Stimulated activated CD8-positive, alpha-beta memory T cell treated with anti-CD3 and anti-CD28 coated beads, Interleukin-7, amount 100 ng/mL, for 1 hour (primary cell): ENCODE measurements at regions not wholly inside any gene's neighbourhood (a gene's known extent, or its start where the extent isn't known, plus 50 kb on each side); places are given as distances from the start of the nearest gene placed in this dataset.

Experiments used
- DNase-seq, 2 donors: peaks; one replicate each; pipeline ENCODE4 v3.0.0-alpha.2; 2020; ENCODE audit warnings: low read depth in 2 of 2

GRCh38 chr6:140063021-140063399 is 688.6 kb upstream of the CITED2 start:
- no peak for DNase-seq

- DNase-seq = no peak
Measured at GRCh38 chr6:140062043-140063020, 687.9 kb upstream of the CITED2 start.

GRCh38 chr6:140061110-140062042 is 686.9 kb upstream of the CITED2 start:
- DNase-seq = no peak

GRCh38 chr6:140059947-140060346 is 685.5 kb upstream of the CITED2 start:
- no peak for DNase-seq

GRCh38 chr6:140058863-140059262 is 684.4 kb upstream of the CITED2 start:
- DNase-seq = no peak

GRCh38 chr6:140052736-140053729 is 678.6 kb upstream of the CITED2 start:
- no peak for DNase-seq

GRCh38 chr6:140051521-140052512 is 677.4 kb upstream of the CITED2 start:
- DNase-seq = no peak

GRCh38 chr6:140050101-140050995 is 675.9 kb upstream of the CITED2 start:
- DNase-seq = no peak

- no peak for DNase-seq
Measured at GRCh38 chr6:140049251-140049650, 674.8 kb upstream of the CITED2 start.

GRCh38 chr6:140048202-140048790 is 673.8 kb upstream of the CITED2 start:
- DNase-seq = no peak

GRCh38 chr6:140047321-140047720 is 672.9 kb upstream of the CITED2 start:
- DNase-seq = no peak

GRCh38 chr6:140046016-140046632 is 671.7 kb upstream of the CITED2 start:
- no peak for DNase-seq

GRCh38 chr6:140045116-140045515 is 670.7 kb upstream of the CITED2 start:
- DNase-seq = no peak

GRCh38 chr6:140044626-140045025 is 670.2 kb upstream of the CITED2 start:
- no peak for DNase-seq

- no peak for DNase-seq
Measured at GRCh38 chr6:140043762-140044378, 669.4 kb upstream of the CITED2 start.

- DNase-seq = no peak
Measured at GRCh38 chr6:140043357-140043756, 668.9 kb upstream of the CITED2 start.

GRCh38 chr6:140041571-140042332 is 667.3 kb upstream of the CITED2 start:
- no peak for DNase-seq
